A549 (cell line): ENCODE measurements at regions not wholly inside any gene's neighbourhood (a gene's known extent, or its start where the extent isn't known, plus 50 kb on each side); places are given as distances from the start of the nearest gene placed in this dataset.

Source experiments
- CEBPB ChIP-seq, 2 experiments: fragments of >200 bp in 1 of 2; sonication (Bioruptor Twin) in 1 of 2; formaldehyde crosslinking in 1 of 2; IDR thresholded peaks; 2 replicates each; pipeline ENCODE4 v1.6.1; 2012 to 2016
- CTCF ChIP-seq: fragments of >200 bp; sonication (Bioruptor Twin); formaldehyde crosslinking; IDR thresholded peaks from 3 replicates; pipeline ENCODE4 v1.5.1; 2016
- EP300 ChIP-seq, 2 experiments: fragments of >200 bp; sonication (Bioruptor Twin); formaldehyde crosslinking; IDR thresholded peaks; 2 replicates in 1 of 2; 3 replicates in 1 of 2; pipeline ENCODE4 v1.6.1; 2016 to 2017
- JUN ChIP-seq, 2 experiments: fragments of >200 bp; sonication (Bioruptor Twin); formaldehyde crosslinking; IDR thresholded peaks; 2 replicates in 1 of 2; 3 replicates in 1 of 2; pipeline ENCODE4 v1.6.1; 2016 to 2017
- MYC ChIP-seq: IDR thresholded peaks from 2 replicates; pipeline ENCODE4 v1.6.1; 2012; ENCODE audit warnings: mild to moderate bottlenecking, inconsistent platforms, low read length, improper control_type of control experiment, borderline replicate concordance
- NFE2L2 ChIP-seq: fragments of 150-350 bp; conservative IDR thresholded peaks from 2 replicates; pipeline ENCODE4 v1.6.1; 2014; ENCODE audit warnings: low read length
- ZNF302 ChIP-seq: fragments of 250-450 bp; sonication (Bioruptor Pico); IDR thresholded peaks from 2 replicates; pipeline ENCODE4 v1.9.0; 2021; ENCODE audit warnings: inconsistent platforms, mild to moderate bottlenecking, moderate library complexity
- TF ChIP-seq, protein P1 (sequence below): fragments of 200-600 bp; sonication (generic); IDR thresholded peaks from 2 replicates; pipeline ENCODE4 v1.6.1; 2016; ENCODE audit warnings: antibody characterized with exemption, mild to moderate bottlenecking, moderate library complexity
- TF ChIP-seq, protein P2 (sequence below): fragments of >200 bp; sonication (Bioruptor Twin); formaldehyde crosslinking; IDR thresholded peaks from 3 replicates; pipeline ENCODE4 v1.6.1; 2016

DNA sequence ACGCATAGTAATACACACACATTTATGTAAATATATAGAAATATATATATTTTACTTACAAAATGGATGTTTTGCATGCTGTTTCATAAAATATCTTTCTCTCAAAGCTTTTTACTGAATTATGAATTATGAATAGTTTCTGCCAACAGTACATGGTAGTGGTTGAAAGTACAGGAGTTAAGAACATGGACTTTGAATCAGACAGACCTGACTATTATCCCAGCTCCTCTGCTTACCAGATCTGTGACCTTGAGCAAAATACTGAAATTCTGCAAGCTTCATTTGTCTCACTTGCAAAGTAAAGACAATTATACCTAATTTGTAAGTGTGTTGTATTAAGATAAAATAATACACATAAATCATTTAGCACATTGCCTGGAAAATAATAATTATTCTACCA is 459.5 kb downstream of the EPM2A start:
- no peak for TF ChIP-seq CTCF
- TF ChIP-seq, protein P1, sequence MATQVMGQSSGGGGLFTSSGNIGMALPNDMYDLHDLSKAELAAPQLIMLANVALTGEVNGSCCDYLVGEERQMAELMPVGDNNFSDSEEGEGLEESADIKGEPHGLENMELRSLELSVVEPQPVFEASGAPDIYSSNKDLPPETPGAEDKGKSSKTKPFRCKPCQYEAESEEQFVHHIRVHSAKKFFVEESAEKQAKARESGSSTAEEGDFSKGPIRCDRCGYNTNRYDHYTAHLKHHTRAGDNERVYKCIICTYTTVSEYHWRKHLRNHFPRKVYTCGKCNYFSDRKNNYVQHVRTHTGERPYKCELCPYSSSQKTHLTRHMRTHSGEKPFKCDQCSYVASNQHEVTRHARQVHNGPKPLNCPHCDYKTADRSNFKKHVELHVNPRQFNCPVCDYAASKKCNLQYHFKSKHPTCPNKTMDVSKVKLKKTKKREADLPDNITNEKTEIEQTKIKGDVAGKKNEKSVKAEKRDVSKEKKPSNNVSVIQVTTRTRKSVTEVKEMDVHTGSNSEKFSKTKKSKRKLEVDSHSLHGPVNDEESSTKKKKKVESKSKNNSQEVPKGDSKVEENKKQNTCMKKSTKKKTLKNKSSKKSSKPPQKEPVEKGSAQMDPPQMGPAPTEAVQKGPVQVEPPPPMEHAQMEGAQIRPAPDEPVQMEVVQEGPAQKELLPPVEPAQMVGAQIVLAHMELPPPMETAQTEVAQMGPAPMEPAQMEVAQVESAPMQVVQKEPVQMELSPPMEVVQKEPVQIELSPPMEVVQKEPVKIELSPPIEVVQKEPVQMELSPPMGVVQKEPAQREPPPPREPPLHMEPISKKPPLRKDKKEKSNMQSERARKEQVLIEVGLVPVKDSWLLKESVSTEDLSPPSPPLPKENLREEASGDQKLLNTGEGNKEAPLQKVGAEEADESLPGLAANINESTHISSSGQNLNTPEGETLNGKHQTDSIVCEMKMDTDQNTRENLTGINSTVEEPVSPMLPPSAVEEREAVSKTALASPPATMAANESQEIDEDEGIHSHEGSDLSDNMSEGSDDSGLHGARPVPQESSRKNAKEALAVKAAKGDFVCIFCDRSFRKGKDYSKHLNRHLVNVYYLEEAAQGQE = no peak
- no peak for TF ChIP-seq ZNF302 (CRISPR knock-in tag)
- TF ChIP-seq, protein P2, sequence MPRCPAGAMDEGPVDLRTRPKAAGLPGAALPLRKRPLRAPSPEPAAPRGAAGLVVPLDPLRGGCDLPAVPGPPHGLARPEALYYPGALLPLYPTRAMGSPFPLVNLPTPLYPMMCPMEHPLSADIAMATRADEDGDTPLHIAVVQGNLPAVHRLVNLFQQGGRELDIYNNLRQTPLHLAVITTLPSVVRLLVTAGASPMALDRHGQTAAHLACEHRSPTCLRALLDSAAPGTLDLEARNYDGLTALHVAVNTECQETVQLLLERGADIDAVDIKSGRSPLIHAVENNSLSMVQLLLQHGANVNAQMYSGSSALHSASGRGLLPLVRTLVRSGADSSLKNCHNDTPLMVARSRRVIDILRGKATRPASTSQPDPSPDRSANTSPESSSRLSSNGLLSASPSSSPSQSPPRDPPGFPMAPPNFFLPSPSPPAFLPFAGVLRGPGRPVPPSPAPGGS = no peak
- TF ChIP-seq NFE2L2 = no peak
- no peak for TF ChIP-seq MYC
- TF ChIP-seq CEBPB (IDR thresholded peaks at IDR 0.05) = no peak
- no peak for TF ChIP-seq JUN (IDR thresholded peaks at IDR 0.05)
- no peak for TF ChIP-seq EP300 (IDR thresholded peaks at IDR 0.05)
